ENCODE measurements at regions not wholly inside any gene's neighbourhood (a gene's known extent, or its start where the extent isn't known, plus 50 kb on each side); places are given as distances from the start of the nearest gene placed in this dataset.

DNA sequence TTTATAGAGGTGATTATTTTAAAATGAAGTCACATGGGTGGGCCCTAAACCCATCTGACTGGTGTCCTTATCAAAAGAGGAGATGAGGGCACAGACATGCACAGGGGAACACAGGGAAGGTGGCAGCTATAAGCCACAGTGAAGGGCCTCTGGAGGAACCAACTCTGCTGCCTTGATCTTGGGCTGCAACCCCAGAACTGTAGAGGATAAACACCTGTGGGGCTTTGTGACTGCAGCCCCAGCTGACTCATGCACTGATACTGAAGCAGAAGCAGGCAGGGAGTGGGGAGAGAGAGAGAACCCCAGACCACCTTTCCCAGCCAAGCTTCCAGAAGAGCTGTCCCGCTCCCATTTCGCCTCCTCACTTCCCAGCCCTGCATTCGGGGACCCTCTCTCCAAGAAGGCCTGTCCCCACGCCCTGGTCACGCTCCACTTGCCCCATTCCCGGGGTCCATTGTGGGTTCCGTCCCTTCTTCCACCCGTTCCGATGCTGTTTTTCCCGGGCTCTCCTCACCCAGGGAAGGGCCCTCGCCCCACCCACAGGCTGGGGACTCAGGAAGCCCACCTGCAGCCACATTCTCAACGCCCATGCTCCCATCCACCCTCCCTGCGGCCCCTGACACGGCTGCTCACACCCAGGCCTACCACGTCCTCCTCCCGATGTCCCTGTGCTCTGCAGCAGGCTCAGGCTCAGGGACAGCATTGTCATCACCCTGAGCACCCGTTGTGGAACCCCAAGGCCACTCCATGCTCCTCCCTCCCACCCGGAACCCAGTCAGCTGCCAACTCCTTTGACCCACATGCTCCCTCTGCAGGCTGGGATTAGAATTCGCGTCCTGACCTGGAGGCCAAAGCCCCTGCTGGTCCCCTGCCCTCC, 90.8 kb upstream of the SHANK2 start:
- DNase-seq (ENCODE audit: insufficient read length, low spot score) (peak; percentile 54), FAIRE-seq (no peak)

DNA sequence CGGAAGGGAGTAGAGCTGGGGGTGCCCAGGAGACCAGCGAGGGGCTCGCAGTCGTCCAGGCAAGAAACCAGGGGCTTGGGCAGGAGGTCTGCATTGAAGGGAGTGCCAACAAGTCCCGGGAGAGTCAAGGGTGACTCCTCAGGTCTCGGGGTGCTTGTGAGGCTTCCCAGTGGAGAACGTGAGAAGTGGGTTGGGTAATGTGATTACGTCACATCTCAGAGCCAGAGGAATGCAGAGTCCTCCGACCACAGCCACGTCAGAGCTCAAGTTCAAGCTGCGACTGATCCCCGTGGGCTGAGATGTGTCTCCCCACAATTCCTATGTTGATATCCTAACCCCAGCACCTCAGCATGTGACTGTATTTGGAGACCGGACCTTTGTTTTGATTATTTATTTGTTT, 89.7 kb upstream of the SHANK2 start:
- DNase-seq (ENCODE audit: insufficient read length, low spot score): no peak
- TF ChIP-seq POLR2AphosphoS5 (IDR thresholded peaks at IDR 0.05; ENCODE audit: low read depth, low read length): no peak
- TF ChIP-seq SPI1 (IDR thresholded peaks at IDR 0.05; ENCODE audit: low read depth, low read length): no peak
- TF ChIP-seq PAX5 (IDR thresholded peaks at IDR 0.05; ENCODE audit: insufficient read depth, low read length, severe bottlenecking): no peak
- no peak for TF ChIP-seq TAF1 (IDR thresholded peaks at IDR 0.05; ENCODE audit: low read depth, low read length)
- no peak for FAIRE-seq

More for the DNA sequence above, 90.8 kb upstream of the SHANK2 start:
- no peak for TF ChIP-seq TAF1 (IDR thresholded peaks at IDR 0.05; ENCODE audit: low read depth, low read length)

DNA sequence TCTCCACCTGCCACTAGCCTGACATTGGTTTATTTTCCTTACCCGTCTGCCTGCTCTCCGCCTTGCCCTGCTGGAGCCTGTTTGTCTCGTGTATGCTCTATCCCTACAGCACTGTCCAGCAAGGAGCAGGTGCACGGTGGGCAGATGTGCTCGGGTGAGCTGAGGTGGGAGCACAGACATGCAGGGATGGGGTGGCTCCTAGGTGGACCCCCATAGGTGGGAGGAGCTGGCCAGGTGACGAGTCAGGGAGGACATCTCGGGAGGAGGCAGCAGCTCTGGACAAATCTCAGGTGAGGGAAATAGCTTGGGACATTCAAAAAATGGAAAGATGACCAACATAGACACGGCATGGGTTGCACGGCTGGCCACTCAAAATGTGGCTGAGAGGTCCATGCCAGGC, 89.2 kb upstream of the SHANK2 start:
- TF ChIP-seq POLR2A (IDR thresholded peaks at IDR 0.05; ENCODE audit: low read depth, low read length) (no peak), POLR2AphosphoS5 (IDR thresholded peaks at IDR 0.05; ENCODE audit: low read depth, low read length) (no peak), SPI1 (IDR thresholded peaks at IDR 0.05; ENCODE audit: low read depth, low read length) (no peak), POU2F2 (IDR thresholded peaks at IDR 0.05; ENCODE audit: low read depth, low read length) (no peak), TAF1 (IDR thresholded peaks at IDR 0.05; ENCODE audit: low read depth, low read length) (no peak), PAX5 (IDR thresholded peaks at IDR 0.05; ENCODE audit: insufficient read depth, low read length, severe bottlenecking) (no peak)
- FAIRE-seq (no peak), DNase-seq (ENCODE audit: insufficient read length, low spot score) (no peak)

DNA sequence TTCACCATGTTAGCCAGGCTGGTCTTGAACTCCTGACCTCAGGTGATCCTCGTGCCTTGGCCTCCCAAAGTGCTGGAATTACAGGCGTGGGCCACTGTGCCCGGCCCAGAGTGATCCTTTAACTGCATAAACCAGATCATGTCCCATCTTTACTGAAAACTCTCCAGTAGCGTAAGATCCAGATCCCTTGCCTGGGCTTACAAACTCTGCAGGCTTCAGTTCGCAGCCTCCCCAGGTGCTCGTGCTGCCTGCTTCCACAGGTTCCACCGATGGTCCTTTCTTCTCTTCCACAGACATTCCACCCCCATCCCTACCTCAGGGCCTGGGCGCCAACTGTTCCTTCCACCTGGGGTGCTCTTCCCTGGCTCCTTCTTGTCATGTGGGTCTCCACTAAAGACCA, 88.8 kb upstream of the SHANK2 start:
- FAIRE-seq (no peak), DNase-seq (ENCODE audit: insufficient read length, low spot score) (no peak)
- TF ChIP-seq POLR2AphosphoS5 (IDR thresholded peaks at IDR 0.05; ENCODE audit: low read depth, low read length): no peak
- TF ChIP-seq POU2F2 (IDR thresholded peaks at IDR 0.05; ENCODE audit: low read depth, low read length): no peak

DNA sequence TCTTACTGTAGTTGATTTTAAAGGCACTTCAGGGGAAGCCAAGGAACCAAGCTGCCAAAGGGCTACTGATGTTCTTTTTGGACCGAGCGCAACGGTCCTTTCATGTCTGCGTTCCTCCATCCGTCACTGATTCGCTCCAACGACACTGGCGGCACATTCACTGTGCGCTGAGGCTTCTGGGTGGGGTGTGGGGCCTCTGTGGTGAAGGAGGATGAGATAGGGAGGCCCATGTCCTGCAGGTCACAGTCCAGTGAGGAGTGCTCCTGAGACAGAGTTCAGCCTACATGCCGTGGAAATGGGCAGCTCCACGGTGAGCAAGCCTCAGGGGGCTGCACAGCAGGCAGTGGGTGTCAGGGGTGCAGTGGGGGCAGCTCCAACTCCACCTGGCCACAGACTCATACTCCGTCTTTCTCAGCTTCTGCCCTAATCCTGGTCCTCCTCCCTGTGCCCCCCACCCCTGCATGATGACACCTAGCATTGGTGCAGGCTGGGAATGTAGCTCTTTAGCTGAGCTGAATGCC, 87.8 kb upstream of the SHANK2 start:
- DNase-seq (ENCODE audit: insufficient read length, low spot score) (no peak), FAIRE-seq (no peak)
- TF ChIP-seq POLR2A (IDR thresholded peaks at IDR 0.05; ENCODE audit: low read depth, low read length): no peak
- TF ChIP-seq POU2F2 (IDR thresholded peaks at IDR 0.05; ENCODE audit: low read depth, low read length): no peak
- TF ChIP-seq TAF1 (IDR thresholded peaks at IDR 0.05; ENCODE audit: low read depth, low read length): no peak

DNA sequence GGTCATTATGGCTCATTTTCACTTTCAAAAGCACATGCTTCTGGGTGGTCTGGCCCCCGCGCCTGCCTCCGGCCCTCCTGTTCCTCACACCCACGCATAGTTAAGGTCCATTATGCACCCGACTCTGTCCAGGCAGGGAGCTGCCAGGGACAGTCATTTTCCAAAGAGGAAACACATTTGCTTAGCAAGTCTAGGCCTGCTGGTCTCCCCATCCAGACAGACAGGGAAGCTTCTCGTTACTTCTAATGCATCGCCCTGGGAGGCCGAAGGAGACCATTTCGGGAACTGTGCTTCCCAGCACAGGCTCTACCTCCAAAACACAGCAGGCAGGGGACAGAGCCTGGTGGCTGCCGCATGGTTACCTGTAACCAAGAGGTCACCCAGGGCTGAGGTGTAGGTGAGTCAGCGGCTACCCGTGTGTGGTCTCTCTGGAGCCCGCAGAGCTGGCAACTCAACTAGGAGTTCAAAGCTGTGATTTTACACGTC, 87.1 kb upstream of the SHANK2 start:
- no peak for DNase-seq (ENCODE audit: insufficient read length, low spot score)
- no peak for FAIRE-seq

DNA sequence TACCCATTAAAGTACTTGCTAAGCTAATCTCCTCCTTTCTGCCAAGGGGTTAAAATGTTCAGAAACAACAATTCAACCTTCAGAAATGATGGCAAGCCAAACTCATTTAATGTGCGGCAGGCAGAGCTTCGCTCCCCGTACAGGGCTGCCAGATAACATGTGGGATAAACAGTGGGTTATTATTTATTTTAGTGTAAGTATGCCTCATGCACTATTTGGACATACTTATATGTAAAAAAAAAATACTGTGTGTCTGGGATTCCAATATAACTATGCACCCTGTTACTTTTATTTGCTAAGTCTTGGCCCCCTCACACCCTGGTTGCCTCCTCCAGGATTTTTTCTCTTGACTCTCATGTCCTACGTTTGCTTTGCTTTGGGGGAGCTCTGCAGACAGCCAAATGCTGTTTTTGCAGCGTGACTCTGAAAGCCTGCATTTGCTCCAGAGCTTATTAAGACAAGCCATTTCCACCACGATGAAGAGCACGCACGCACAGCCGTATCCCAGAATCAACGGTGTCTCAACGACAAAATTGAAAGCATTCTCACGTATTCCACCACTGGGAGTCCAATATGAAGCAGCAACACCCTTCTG, 86.5 kb upstream of the SHANK2 start:
- TF ChIP-seq POU2F2 (IDR thresholded peaks at IDR 0.05; ENCODE audit: low read depth, low read length): no peak
- TF ChIP-seq POLR2A (IDR thresholded peaks at IDR 0.05; ENCODE audit: low read depth, low read length): no peak
- no peak for TF ChIP-seq PAX5 (IDR thresholded peaks at IDR 0.05; ENCODE audit: insufficient read depth, low read length, severe bottlenecking)
- no peak for TF ChIP-seq SPI1 (IDR thresholded peaks at IDR 0.05; ENCODE audit: low read depth, low read length)
- no peak for TF ChIP-seq POLR2AphosphoS5 (IDR thresholded peaks at IDR 0.05; ENCODE audit: low read depth, low read length)
- TF ChIP-seq TAF1 (IDR thresholded peaks at IDR 0.05; ENCODE audit: low read depth, low read length): no peak
- DNase-seq (ENCODE audit: insufficient read length, low spot score) (no peak), FAIRE-seq (no peak)

More for the DNA sequence above, 87.1 kb upstream of the SHANK2 start:
- TF ChIP-seq POLR2A (IDR thresholded peaks at IDR 0.05; ENCODE audit: low read depth, low read length) (no peak), TAF1 (IDR thresholded peaks at IDR 0.05; ENCODE audit: low read depth, low read length) (no peak), SPI1 (IDR thresholded peaks at IDR 0.05; ENCODE audit: low read depth, low read length) (no peak), POU2F2 (IDR thresholded peaks at IDR 0.05; ENCODE audit: low read depth, low read length) (no peak), POLR2AphosphoS5 (IDR thresholded peaks at IDR 0.05; ENCODE audit: low read depth, low read length) (no peak), PAX5 (IDR thresholded peaks at IDR 0.05; ENCODE audit: insufficient read depth, low read length, severe bottlenecking) (no peak)

DNA sequence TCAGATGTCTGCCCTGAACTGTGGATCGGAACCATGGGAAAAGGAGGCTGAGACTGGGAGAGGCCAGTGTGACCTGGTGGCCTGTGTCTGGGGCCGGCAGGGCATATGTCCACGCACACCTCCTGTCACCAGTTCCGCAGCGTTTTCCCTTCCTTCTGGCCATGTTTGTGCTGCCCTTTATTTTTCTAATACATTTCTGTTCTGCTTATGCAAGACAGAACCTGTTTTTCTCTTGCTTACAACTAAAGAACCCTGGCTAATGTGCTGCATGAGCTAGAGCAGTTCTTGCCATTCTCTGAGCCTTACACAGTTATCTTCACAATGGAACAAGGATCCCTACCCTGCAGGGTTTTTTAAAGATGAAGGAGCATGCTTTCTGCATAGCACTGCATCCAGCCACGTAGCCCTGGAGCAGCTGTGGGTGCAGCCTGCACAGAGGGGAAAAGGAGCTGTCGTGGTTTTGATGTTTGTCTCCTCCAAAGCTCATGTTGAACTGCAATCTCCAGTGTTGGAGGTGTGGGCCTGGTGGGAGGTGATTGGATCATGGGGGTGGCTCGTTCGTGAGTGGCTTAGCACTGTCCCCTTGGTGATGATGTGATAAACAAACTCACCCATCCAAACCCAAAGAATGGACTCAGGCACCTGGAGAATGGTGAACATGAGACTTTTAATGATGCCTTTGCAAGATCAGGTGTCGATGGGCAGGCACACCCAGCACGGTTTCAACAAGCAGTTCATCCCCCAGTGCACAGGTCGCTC, 84.8 kb upstream of the SHANK2 start:
- TF ChIP-seq POU2F2 (IDR thresholded peaks at IDR 0.05; ENCODE audit: low read depth, low read length) (no peak), TAF1 (IDR thresholded peaks at IDR 0.05; ENCODE audit: low read depth, low read length) (no peak), PAX5 (IDR thresholded peaks at IDR 0.05; ENCODE audit: insufficient read depth, low read length, severe bottlenecking) (no peak), SPI1 (IDR thresholded peaks at IDR 0.05; ENCODE audit: low read depth, low read length) (no peak), POLR2A (IDR thresholded peaks at IDR 0.05; ENCODE audit: low read depth, low read length) (no peak), POLR2AphosphoS5 (IDR thresholded peaks at IDR 0.05; ENCODE audit: low read depth, low read length) (no peak)
- no peak for DNase-seq (ENCODE audit: insufficient read length, low spot score)
- no peak for FAIRE-seq

DNA sequence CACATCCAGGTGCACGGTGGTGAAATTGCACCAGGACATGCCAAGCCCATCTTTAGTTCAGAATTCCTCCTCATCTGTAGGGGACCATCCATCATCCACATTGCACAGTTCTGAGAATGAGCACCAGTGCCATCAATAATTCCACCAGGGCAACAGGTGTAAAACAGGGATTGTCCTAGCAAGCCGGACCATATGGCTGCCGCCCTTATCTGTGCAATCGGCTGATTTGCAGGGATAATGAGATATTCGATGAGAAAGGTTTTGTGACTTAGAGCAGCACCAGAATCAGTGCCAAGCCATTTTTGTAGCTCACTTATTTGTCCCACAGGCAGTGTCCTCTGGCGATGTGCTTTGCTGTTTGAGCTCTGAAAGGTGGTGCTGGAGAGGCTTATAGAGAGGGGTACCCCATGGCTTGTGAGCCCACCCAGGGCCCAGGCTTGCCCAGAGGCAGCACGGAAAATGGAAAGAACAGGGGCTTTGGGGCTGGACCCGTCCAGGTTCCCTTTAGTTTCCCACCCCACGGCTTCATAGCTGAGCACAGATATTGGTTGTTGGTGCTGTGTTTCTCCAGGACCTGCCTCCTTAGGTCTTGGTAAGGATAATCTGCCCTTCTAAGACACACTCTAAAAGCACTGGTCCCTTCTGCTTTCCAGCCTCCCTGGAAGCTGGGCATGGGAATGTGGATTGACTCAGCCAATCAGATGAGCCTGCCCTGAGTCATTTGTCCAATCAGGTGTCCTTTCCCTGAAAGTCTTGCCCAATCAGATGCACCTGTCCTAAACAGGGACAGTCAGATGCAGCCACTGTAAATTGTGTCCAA, 84.0 kb upstream of the SHANK2 start:
- FAIRE-seq (no peak), DNase-seq (ENCODE audit: insufficient read length, low spot score) (no peak)
- TF ChIP-seq POLR2AphosphoS5 (IDR thresholded peaks at IDR 0.05; ENCODE audit: low read depth, low read length) (no peak), TAF1 (IDR thresholded peaks at IDR 0.05; ENCODE audit: low read depth, low read length) (no peak), SPI1 (IDR thresholded peaks at IDR 0.05; ENCODE audit: low read depth, low read length) (no peak), POLR2A (IDR thresholded peaks at IDR 0.05; ENCODE audit: low read depth, low read length) (no peak), POU2F2 (IDR thresholded peaks at IDR 0.05; ENCODE audit: low read depth, low read length) (no peak), PAX5 (IDR thresholded peaks at IDR 0.05; ENCODE audit: insufficient read depth, low read length, severe bottlenecking) (no peak)

All from GM12891 (cell line).